HG03342 (cell line): ENCODE measurements at regions not wholly inside any gene's neighbourhood (a gene's known extent, or its start where the extent isn't known, plus 50 kb on each side); places are given as distances from the start of the nearest gene placed in this dataset.
"Not testable (repeated sequence)": the region's sequence is repeated elsewhere in the genome, so short reads cannot be mapped to it uniquely, and the experiment has no call there.

Experiments
- ATAC-seq: cut with Tn5 transposase; IDR thresholded peaks from one replicate; pipeline ENCODE4 v1.9.1; 2021; ENCODE audit warnings: mild to moderate bottlenecking, moderate library complexity; ENCODE audit not compliant: unreplicated experiment

- not testable (repeated sequence) for ATAC-seq
Observed at GRCh38 chr12:9450127-9450567, 157.6 kb downstream of the KLRB1 start.

DNA sequence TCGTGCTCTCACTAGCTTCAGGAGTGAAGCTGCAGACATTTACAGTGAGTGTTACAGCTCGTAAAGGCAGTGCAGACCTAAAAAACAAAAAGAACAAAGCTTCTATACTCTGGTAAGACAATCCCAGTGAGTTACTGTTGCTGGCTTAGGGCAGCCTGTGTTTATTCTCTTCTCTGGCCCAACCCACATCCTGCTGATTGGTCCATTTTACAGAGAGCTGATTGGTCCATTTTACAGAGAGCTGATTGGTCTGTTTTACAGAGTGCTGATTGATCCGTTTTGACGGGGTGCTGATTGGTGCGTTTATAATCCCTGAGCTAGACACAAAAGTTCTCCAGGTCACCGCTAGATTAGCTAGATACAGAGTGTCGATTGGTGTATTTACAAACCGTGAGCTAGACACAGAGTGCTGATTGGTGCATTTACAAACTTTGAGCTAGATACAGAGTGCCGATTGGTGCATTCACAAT, 158.0 kb downstream of the KLRB1 start:
- ATAC-seq = not testable (repeated sequence)

DNA sequence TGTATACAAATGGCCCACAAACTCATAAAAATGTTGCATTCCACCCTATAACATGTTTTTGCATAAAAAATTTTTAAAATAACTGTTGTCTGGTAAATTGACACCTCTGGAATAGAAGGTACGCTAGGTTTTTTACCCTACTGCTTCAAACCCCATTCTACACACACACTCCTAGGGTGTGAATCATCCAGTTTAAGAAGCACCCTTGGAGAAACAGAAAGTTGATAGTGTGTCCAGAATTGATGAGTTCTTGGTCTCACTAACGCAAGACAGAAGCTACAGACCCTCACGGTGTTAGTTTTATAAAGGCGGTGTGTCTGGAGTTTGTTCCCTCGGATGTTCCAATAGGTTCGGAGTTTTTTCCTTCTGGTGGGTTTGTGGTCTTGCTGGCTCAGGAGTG, 158.5 kb downstream of the KLRB1 start:
- ATAC-seq = no peak

DNA sequence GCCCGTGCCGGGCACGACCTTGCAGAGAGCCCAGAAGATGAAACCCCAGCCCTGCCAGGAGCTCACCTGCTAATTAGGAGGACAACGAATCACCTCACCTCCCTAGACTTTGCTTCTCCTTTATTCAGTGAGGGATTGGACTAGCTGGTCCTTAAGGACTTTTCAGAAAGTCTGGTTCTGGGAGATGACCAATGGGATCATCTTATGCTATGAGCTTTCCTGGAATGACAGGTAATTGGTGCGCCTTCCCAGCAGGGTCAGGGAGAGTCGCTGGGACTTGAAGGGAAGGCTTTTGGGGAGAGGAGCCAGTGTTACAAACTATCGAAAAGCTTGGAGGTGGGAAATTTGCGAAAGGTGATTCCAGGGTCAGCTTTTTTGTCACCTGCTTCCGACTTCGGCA, 159.1 kb downstream of the KLRB1 start:
- ATAC-seq = not testable (repeated sequence)

- peak; percentile 53 for ATAC-seq
Observed at GRCh38 chr12:9447791-9448614, 159.7 kb downstream of the KLRB1 start.

DNA sequence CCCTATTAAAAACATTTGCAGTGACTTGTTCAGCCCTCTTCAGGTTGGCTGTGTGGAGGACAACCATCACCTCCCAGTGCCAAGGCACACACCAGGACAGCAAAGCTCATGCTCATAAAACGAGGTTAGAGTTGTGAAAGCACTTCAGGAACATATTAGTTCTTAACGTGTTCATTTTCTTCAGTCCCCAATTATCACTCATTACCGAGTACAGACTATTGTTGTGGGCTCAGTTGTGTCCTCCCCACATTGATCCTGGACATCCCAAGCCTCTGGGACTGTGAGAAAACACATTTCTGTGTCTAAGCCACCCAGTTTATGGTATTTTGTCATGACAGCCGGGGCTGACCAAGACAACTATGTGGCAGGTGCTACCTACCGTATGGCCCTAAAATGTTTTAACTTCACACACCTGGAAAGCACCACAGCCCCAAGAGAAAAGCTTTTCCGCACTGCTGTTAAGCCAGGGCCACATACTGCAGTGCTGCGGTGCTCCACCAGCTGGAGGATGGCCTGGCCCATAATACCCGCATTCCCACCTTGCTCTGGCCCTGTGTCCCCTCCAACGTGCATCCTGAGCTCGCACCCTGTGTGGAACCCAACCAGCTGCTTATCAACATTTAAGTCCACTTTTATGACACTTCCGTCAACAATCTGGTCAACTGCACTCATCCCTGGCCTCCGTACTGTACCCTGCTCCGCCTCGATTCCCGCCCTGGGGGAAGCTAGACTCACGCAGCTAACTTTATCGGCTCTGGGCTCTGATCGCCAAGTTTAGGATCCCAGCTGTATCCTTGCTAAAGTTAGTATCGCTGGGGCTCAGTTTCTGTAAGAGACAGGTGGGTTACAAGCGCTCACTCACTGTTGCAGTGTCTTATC, 160.6 kb downstream of the KLRB1 start:
- peak; percentile 30 for ATAC-seq

- ATAC-seq = not testable (repeated sequence)
Observed at GRCh38 chr12:9440428-9440827, 167.3 kb downstream of the KLRB1 start.

DNA sequence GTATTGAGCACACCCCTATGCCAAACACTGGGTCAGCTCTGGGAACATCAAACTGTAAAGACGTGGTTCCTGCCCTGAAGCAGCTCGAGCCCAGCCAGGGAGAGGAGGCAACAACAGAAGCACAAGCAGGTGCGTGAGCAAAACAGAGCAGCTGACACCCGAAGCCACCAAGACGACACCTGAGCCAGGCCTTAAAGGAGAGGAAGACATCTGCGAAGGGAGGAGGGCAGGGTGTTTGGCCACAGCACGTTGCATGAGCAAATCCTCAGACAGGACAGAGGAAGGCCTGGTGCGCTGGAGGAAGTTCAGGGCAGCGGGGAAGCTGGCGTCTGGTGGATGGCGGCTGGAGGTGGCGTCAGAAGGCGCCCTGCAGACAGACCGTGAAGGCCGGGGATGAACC, 172.0 kb downstream of the KLRB1 start:
- not testable (repeated sequence) for ATAC-seq

GRCh38 chr12:9430385-9430784, 177.3 kb downstream of the KLRB1 start:
- not testable (repeated sequence) for ATAC-seq

DNA sequence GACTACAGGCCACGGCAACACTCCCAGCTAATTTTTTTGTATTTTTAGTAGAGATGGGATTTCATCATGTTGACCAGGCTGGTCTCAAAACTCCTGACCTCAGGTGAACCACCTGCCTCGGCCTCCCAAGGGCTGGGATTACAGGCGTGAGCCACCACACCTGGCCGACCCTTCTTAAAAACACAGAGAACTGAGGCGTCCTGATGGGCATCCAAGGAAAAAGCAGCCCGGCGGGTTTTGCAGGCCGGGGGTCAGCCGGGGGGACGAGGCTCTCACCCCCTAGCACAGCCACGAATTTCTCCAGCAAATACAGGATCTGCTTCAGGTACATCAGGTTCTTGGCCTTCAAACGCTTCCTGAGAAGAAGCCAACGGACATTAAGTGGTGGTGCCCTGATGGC, 178.9 kb downstream of the KLRB1 start:
- ATAC-seq = not testable (repeated sequence)

GRCh38 chr12:9425429-9425828, 182.3 kb downstream of the KLRB1 start:
- ATAC-seq = not testable (repeated sequence)

DNA sequence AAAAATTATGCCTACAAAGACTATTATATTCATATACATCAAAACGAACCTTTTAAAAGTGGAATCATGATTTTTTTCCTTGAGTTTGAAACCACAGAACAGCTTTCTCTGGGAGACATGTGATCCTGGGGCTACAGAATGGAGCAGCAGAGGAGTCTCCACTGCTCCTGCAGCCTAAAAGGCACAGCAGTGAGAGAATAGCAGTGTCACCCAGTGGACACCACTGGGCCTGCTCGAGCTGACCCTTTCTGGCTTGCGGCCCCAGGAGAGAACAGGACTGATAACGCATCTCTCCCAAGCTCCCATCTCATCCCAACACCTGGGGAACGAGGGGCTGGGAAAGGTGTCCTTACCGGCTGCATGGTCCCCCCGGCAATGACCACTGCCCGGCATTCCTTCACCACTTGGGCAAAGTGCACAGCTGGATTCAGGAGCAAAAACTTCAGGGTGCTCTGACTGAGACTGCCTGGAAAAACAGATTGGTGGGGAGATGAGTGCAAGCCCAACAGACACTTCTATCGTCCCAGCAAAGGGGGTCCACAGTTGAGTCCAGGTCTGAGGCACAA, 183.5 kb downstream of the KLRB1 start:
- not testable (repeated sequence) for ATAC-seq

DNA sequence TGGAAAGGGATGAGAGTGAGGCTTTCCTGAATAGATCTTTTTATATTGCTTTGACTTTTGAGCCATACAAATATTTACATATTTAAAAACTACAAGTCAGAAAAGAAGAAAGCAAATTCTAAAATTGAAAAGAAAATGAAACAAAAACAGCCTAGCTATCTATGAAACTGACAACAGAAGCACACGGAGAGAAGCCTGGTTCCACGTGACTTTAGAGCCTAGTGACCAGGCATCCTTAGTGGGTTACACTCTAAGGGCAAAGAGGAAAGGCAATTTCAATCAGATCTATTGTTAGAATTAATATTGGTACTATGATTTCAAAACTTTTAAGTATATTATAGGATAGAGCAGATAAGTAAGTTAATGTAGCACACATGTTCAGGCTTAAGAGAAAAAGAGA, 185.0 kb downstream of the KLRB1 start:
- not testable (repeated sequence) for ATAC-seq

DNA sequence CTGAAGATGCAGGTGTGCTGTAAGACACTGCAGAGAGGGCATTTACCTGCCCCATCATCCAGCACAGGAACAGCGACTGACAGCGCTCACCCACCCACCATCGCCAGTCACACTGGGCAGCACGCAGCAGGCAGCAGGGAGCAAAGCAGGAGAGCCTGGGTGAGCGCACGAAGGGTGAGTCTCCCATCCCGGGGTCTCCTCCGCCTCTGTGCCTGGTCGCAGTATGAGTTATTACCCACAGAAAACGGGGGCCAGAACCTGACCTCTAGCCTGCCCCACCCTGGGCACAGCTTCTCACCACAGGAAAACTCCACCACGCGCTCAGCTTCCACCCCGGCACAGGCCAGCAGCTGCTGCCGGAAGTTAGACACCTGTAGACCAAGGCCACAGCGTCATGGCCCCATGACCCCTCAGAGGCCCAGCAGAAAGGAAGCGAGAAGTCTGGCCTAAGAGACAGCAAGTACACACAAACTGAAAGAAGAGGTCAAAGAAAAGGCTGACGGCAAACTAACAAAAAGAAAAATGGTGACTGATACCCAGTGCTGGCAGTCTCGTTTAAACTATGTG, 186.1 kb downstream of the KLRB1 start:
- ATAC-seq = not testable (repeated sequence)

DNA sequence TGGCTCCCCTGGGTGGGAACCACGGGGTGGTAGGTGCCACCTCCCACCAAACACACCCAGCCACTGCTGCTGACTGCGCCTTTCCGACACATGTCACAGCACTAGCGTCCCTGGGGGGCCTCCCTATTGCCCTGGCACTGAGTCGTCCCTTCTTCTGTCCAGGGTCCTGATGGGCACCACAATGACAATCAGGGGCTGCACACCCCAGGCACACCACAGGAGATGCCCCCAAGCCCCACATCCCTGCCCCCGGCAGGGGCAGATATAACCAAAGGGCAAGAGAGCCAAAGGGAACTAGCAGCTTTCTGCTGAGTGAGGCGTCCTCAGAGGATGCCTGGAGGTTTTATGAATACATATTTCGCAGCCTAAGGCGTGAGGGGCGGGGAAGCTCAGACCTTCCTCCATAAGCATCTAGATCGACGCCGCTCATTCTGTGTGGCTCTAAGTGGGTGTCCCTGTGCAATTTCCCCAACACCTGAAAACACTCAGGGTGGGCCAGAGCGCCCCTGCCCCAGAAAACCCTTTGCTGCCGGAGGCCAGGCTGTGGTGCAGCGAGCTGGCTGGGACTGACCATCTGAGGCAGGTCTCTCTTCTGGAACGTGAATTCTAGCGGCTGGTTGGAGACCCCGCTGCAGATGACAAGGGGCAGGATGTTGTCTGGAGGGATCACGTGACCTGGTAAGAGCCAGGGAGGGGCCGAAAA, 186.7 kb downstream of the KLRB1 start:
- not testable (repeated sequence) for ATAC-seq

GRCh38 chr12:9418669-9419041, 189.1 kb downstream of the KLRB1 start:
- ATAC-seq = not testable (repeated sequence)

- ATAC-seq = not testable (repeated sequence)
Observed at GRCh38 chr12:9417947-9418668, 189.6 kb downstream of the KLRB1 start.

DNA sequence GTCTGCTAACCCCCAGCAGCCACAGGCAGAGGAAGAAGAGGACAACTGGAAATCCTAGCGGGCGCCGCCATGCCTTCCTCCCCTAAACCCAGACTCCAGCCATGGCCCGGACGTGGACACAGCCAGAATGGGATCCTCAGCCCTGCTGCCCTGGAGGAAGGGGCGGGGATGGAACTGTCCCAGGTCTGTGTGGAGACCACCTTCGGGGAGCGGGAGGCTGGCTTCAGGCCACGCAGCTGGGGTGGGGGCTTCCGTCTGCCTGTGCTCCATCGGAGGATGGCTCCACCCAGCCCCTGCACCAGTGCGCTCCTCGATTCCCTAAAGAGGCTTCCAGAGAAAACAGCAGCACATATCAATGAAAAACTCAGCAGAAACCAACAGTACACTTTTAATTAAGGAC, 190.4 kb downstream of the KLRB1 start:
- ATAC-seq = not testable (repeated sequence)

DNA sequence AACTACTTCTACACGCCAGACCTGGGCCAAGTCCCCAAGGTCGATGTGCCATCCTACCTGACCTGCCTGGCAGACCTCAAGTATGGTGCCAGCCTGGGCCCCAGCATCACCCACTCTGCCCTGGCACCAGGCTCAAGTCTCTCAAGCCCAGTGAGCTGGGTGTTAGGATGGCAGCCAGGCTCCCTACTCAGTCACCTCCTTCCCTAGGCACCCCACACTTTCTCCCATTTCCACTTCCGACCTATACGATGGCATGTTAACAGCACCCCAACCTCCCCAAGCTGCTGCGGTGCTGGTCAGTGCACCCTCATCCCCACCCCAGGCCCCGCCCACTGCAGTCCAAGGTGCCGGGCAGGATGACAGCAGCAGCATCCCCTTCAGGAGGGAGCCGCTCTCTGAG, 191.4 kb downstream of the KLRB1 start:
- ATAC-seq = not testable (repeated sequence)

DNA sequence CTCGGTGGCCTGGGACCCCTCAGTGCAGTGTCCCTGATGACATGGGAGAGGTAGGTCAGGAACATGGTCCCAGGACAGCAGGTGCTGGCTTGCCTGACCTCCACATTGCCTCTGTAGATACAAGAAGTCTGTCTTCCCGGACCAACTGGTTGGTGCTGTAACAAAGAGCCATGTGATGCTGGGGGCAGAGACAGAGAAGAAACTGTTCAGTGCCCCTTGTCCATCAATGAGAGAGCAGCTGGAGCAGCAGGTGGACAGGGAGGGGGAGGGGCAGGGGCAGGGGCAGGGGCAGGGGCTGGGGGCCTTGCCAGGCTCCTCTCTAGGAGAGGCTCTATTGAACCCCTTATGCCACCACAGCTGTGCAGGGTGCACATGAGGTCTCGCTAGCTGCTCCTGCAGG, 191.8 kb downstream of the KLRB1 start:
- ATAC-seq = not testable (repeated sequence)
